Tibial nerve (tissue), 4 donors: ENCODE measurements at regions not wholly inside any gene's neighbourhood (a gene's known extent, or its start where the extent isn't known, plus 50 kb on each side); places are given as distances from the start of the nearest gene placed in this dataset.

Source experiments
- DNase-seq, 2 donors: peaks; one replicate each; pipeline ENCODE4 v3.0.0-alpha.2; 2019; ENCODE audit warnings: low spot score in 2 of 2
- H3K27ac ChIP-seq, 4 donors: fragments of 200-600 bp; sonication (generic) in 3 of 4; one replicate each; pipeline ENCODE4 v1.5.1; 2017 to 2019; ENCODE audit warnings: mild to moderate bottlenecking in 1 of 4
- H3K27me3 ChIP-seq, 2 donors: fragments of 200-600 bp; sonication (generic) in 1 of 2; one replicate each; pipeline versions ENCODE4 v1.5.1 to v1.6.0; 2017 to 2019
- H3K36me3 ChIP-seq, 3 donors: fragments of 200-600 bp; sonication (generic); one replicate each; pipeline ENCODE4 v1.5.1; 2018 to 2019
- H3K4me1 ChIP-seq, 4 donors: fragments of 200-600 bp; sonication (generic) in 3 of 4; one replicate each; pipeline ENCODE4 v1.5.1; 2017 to 2019
- H3K4me3 ChIP-seq, 4 donors: fragments of 200-600 bp; sonication (generic) in 3 of 4; one replicate each; pipeline ENCODE4 v1.5.1; 2017 to 2019; ENCODE audit warnings: mild to moderate bottlenecking in 1 of 4, moderate library complexity in 1 of 4
- H3K9me3 ChIP-seq, 4 donors: fragments of 200-600 bp; sonication (generic) in 3 of 4; one replicate each; pipeline ENCODE4 v1.5.1; 2017 to 2019
- EP300 ChIP-seq, 2 donors: sonication (generic); formaldehyde crosslinking; IDR thresholded peaks; one replicate each; pipeline ENCODE4 v1.6.1; 2017; ENCODE audit warnings: antibody characterized with exemption in 2 of 2, mild to moderate bottlenecking in 1 of 2
- POLR2A ChIP-seq, 2 donors: fragments of 450-650 bp; IDR thresholded peaks; one replicate each; pipeline ENCODE4 v1.6.1; 2017; ENCODE audit warnings: antibody characterized with exemption in 2 of 2, mild to moderate bottlenecking in 2 of 2, moderate library complexity in 2 of 2
- WGBS, 2 donors: methylation state at CpG; one replicate each; pipeline ENCODE4 v1.1.5; 2018; 5-methylcytosine and 5-hydroxymethylcytosine counted together
- TF ChIP-seq, protein P1 (sequence below), 5 experiments: fragments of 200-600 bp in 3 of 5; fragments of 450-650 bp in 2 of 5; sonication (generic) in 3 of 5; IDR thresholded peaks; one replicate each; pipeline ENCODE4 v1.5.1; 2016 to 2019; ENCODE audit warnings: antibody characterized with exemption in 5 of 5, mild to moderate bottlenecking in 3 of 5, moderate library complexity in 2 of 5

DNA sequence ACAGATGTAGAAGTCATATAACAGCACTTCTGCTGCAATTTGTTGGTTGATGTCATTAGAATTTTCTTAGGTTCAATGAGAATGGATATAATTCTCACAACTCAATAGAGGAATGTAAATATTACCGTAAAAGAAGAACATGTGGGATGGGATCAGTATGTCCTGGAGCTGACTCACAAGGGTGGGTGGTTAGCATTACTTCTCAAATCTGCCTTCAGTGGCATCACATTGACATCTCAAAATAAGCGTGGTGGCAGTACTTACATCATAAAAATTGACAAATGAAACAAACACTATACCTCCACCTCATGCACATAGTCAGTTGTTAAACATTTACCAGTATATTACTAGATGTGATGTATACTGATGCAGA, 1068.0 kb upstream of the CADM2 start:
- DNase-seq, result no peak
- TF ChIP-seq POLR2A (IDR thresholded peaks at IDR 0.05) (no peak), EP300 (IDR thresholded peaks at IDR 0.05) (no peak)
- TF ChIP-seq, protein P1, sequence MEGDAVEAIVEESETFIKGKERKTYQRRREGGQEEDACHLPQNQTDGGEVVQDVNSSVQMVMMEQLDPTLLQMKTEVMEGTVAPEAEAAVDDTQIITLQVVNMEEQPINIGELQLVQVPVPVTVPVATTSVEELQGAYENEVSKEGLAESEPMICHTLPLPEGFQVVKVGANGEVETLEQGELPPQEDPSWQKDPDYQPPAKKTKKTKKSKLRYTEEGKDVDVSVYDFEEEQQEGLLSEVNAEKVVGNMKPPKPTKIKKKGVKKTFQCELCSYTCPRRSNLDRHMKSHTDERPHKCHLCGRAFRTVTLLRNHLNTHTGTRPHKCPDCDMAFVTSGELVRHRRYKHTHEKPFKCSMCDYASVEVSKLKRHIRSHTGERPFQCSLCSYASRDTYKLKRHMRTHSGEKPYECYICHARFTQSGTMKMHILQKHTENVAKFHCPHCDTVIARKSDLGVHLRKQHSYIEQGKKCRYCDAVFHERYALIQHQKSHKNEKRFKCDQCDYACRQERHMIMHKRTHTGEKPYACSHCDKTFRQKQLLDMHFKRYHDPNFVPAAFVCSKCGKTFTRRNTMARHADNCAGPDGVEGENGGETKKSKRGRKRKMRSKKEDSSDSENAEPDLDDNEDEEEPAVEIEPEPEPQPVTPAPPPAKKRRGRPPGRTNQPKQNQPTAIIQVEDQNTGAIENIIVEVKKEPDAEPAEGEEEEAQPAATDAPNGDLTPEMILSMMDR (IDR thresholded peaks at IDR 0.05), result no peak
- Histone ChIP-seq H3K4me1 (no peaks in the 10 kb centered on the region), H3K9me3 (no peaks in the 10 kb centered on the region), H3K4me3 (no peak overlapping the region), H3K27ac (no peak overlapping the region), H3K36me3 (no peaks in the 10 kb centered on the region), H3K27me3 (no peaks in the 10 kb centered on the region)
- 81 to 90% methylated on average over 2 of the region's 2 CpGs for WGBS, 2 donors

- H3K9me3 ChIP-seq, result no peaks in the 10 kb centered on the region
- WGBS, 2 donors, result 81 to 90% methylated on average over 2 of the region's 2 CpGs
Observed at GRCh38 chr3:83894223-83894622, 1064.6 kb upstream of the CADM2 start.

DNA sequence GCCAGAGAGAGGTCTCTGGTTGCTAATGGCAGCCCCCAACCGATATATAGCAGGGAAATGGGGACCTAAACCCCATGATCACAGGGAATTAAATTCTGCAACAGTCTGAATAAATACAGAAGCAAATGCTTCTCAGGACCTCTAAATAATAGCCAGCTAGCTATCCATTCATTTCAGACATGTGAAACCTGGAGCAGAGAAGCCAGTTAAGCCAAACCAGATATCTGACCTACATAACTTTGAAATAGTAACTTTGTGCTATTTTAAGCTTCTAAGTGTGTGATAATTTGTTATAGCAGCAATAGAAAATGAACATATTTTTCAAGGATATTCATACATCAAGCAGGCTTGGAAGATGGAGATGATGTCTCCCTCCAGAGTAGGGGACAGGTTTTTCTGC, 1062.9 kb upstream of the CADM2 start:
- H3K4me1 ChIP-seq, result no peaks in the 10 kb centered on the region
- H3K27me3 ChIP-seq, result no peaks in the 10 kb centered on the region
- WGBS, 2 donors, result 21 to 32% methylated on average over 1 of the region's 1 CpG
- H3K9me3 ChIP-seq, result no peaks in the 10 kb centered on the region
- DNase-seq, result no peak
- no peak overlapping the region for H3K4me3 ChIP-seq
- no peak overlapping the region for H3K27ac ChIP-seq
- TF ChIP-seq EP300 (IDR thresholded peaks at IDR 0.05), result no peak
- TF ChIP-seq POLR2A (IDR thresholded peaks at IDR 0.05), result no peak
- TF ChIP-seq, protein P1 (IDR thresholded peaks at IDR 0.05), result no peak
- no peaks in the 10 kb centered on the region for H3K36me3 ChIP-seq

More at GRCh38 chr3:83894223-83894622, 1064.6 kb upstream of the CADM2 start:
- Histone ChIP-seq H3K4me3 (no peak overlapping the region), H3K27ac (no peak overlapping the region), H3K4me1 (no peaks in the 10 kb centered on the region), H3K27me3 (no peaks in the 10 kb centered on the region), H3K36me3 (no peaks in the 10 kb centered on the region)
- no peak for DNase-seq
- TF ChIP-seq POLR2A (IDR thresholded peaks at IDR 0.05), result no peak
- TF ChIP-seq, protein P1 (IDR thresholded peaks at IDR 0.05), result no peak

DNA sequence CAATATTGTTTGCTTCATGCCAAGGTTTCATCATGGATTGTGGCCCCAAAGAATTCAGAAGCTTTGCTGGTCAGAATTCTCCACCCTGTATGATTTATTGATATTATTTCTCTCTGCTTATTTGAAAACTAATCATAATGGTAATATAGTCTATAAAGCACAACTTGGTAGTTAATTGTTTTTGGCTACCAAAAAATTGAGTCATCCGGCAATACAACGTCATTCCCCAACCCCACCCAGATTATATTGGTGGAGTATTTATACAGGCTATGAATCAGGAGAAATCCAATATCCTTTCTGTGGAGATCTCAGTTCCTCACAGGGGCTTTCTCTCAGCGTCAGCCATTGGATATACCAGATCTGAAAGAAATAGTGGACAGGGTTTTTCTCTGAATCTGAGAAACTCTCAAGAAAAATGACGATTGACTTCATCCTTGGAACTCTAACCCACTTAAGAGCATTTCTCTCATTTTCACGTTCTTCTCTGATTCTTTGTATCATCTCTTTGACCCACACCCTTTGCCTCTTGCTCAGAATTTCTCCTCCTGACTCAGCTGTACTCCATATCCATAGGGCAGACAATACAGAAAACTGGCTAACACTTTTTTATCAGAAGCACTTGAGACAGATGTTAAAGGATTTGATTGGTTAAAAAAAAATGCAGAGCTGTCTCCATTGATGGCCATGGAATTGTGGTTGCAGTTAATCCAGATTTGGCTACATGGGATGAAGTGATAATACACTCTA, 1055.8 kb upstream of the CADM2 start:
- H3K4me3 ChIP-seq, result no peak overlapping the region
- no peak overlapping the region for H3K27ac ChIP-seq
- no peaks in the 10 kb centered on the region for H3K9me3 ChIP-seq
- no peak for DNase-seq
- no peak for TF ChIP-seq EP300 (IDR thresholded peaks at IDR 0.05)
- no peak for TF ChIP-seq POLR2A (IDR thresholded peaks at IDR 0.05)
- TF ChIP-seq, protein P1 (IDR thresholded peaks at IDR 0.05), result no peak
- H3K27me3 ChIP-seq, result no peaks in the 10 kb centered on the region
- no peaks in the 10 kb centered on the region for H3K36me3 ChIP-seq
- no peaks in the 10 kb centered on the region for H3K4me1 ChIP-seq
- WGBS, 2 donors, result 74 to 92% methylated on average over 5 of the region's 5 CpGs

GRCh38 chr3:83913381-83913780, 1045.4 kb upstream of the CADM2 start:
- TF ChIP-seq, protein P1 (IDR thresholded peaks at IDR 0.05), result no peak
- TF ChIP-seq EP300 (IDR thresholded peaks at IDR 0.05) (no peak), POLR2A (IDR thresholded peaks at IDR 0.05) (no peak)

More at GRCh38 chr3:83913381-83913780, 1045.4 kb upstream of the CADM2 start:
- no peak overlapping the region for H3K4me3 ChIP-seq
- no peak overlapping the region for H3K27ac ChIP-seq
- 78 to 86% methylated on average over 4 of the region's 4 CpGs for WGBS, 2 donors
- DNase-seq, result no peak
- H3K9me3 ChIP-seq, result no peaks in the 10 kb centered on the region
- no peaks in the 10 kb centered on the region for H3K4me1 ChIP-seq
- no peaks in the 10 kb centered on the region for H3K36me3 ChIP-seq
- no peaks in the 10 kb centered on the region for H3K27me3 ChIP-seq
